Common myeloid progenitor, CD34-positive (primary cell): ENCODE measurements at regions not wholly inside any gene's neighbourhood (a gene's known extent, or its start where the extent isn't known, plus 50 kb on each side); places are given as distances from the start of the nearest gene placed in this dataset.

Experiments used
- CTCF ChIA-PET: fragments of 350-600 bp; sonication (Branson Sonifier 250); formaldehyde crosslinking; loops from one replicate; lab custom pipeline; 2021; ENCODE audit warnings: antibody characterized with exemption; lab: Charles Lee
- POLR2A ChIA-PET: fragments of 350-600 bp; sonication (Branson Sonifier 250); formaldehyde crosslinking; loops from one replicate; lab custom pipeline; 2021; ENCODE audit warnings: antibody characterized with exemption; lab: Charles Lee
- DNase-seq, 3 donors: peaks; one replicate each; pipeline versions ENCODE4 v3.0.0 to v3.0.0-alpha.2; 2013
- H3K27ac ChIP-seq, 2 experiments: 1 replicate in 1 of 2; 2 replicates in 1 of 2; pipeline ENCODE4 v1.7.0; 2013; ENCODE audit warnings: inconsistent platforms in 2 of 2, low read length in 2 of 2, mild to moderate bottlenecking in 2 of 2, low read depth in 1 of 2, moderate library complexity in 1 of 2; ENCODE audit not compliant: severe bottlenecking in 2 of 2, insufficient read depth in 1 of 2, poor library complexity in 1 of 2
- H3K27me3 ChIP-seq, 5 experiments: replicated peaks in 2 of 5; 1 replicate in 3 of 5; 2 replicates in 2 of 5; pipeline versions ENCODE4 v1.6.1 to v1.7.0; 2013; ENCODE audit warnings: low read length in 4 of 5, mild to moderate bottlenecking in 2 of 5, moderate library complexity in 2 of 5, inconsistent platforms in 1 of 5; ENCODE audit not compliant: insufficient read depth in 5 of 5, control insufficient read depth in 4 of 5
- H3K36me3 ChIP-seq, 4 experiments: 1 replicate in 2 of 4; 2 replicates in 2 of 4; pipeline versions ENCODE4 v1.6.1 to v1.7.0; 2013; ENCODE audit warnings: low read length in 3 of 4, control low read depth in 1 of 4, mild to moderate bottlenecking in 1 of 4; ENCODE audit not compliant: control insufficient read depth in 4 of 4, insufficient read depth in 4 of 4
- H3K4me1 ChIP-seq, 4 experiments: 1 replicate in 3 of 4; 2 replicates in 1 of 4; pipeline versions ENCODE4 v1.6.1 to v1.7.1; 2013; ENCODE audit warnings: low read length in 3 of 4, mild to moderate bottlenecking in 3 of 4, control low read depth in 1 of 4, inconsistent platforms in 1 of 4, moderate library complexity in 1 of 4; ENCODE audit not compliant: control insufficient read depth in 4 of 4, insufficient read depth in 4 of 4; ENCODE audit errors: control extremely low read depth in 1 of 4
- H3K4me3 ChIP-seq, 7 experiments: 1 replicate in 4 of 7; 2 replicates in 3 of 7; pipeline versions ENCODE4 v1.5.1 to v1.7.0; 2013; ENCODE audit warnings: mild to moderate bottlenecking in 7 of 7, low read length in 6 of 7, moderate library complexity in 6 of 7, inconsistent platforms in 2 of 7, low read depth in 2 of 7, control low read depth in 1 of 7; ENCODE audit not compliant: insufficient read depth in 4 of 7, control insufficient read depth in 1 of 7; ENCODE audit errors: extremely low read depth in 1 of 7
- H3K9me3 ChIP-seq, 5 experiments: 1 replicate in 4 of 5; 2 replicates in 1 of 5; pipeline versions ENCODE4 v1.6.1 to v1.7.1; 2013; ENCODE audit warnings: low read length in 4 of 5, mild to moderate bottlenecking in 2 of 5, inconsistent platforms in 1 of 5, low read depth in 1 of 5, moderate library complexity in 1 of 5; ENCODE audit not compliant: control insufficient read depth in 4 of 5, insufficient read depth in 2 of 5; ENCODE audit errors: control extremely low read depth in 1 of 5
- WGBS: methylation state at CpG from one replicate; pipeline ENCODE4 v1.1.5; 2013; ENCODE audit not compliant: insufficient coverage; 5-methylcytosine and 5-hydroxymethylcytosine counted together

- Histone ChIP-seq H3K27ac (no peak overlapping the region), H3K36me3 (no peaks in the 10 kb centered on the region), H3K4me1 (no peaks in the 10 kb centered on the region), H3K9me3 (no peaks in the 10 kb centered on the region), H3K4me3 (no peak overlapping the region), H3K27me3 (peaks cover 0 to 2% (median 0%) of the 10 kb centered on the region in 5 experiments)
- WGBS, result 100% methylated on average over 1 of the region's 2 CpGs
- ChIA-PET POLR2A (no interaction called here), CTCF (no interaction called here)
- DNase-seq, result no peak
Measured at GRCh38 chr10:91048380-91048779, 127.5 kb upstream of the ANKRD1 start.

- Histone ChIP-seq H3K4me1 (no peaks in the 10 kb centered on the region), H3K9me3 (no peaks in the 10 kb centered on the region), H3K27ac (no peak overlapping the region), H3K4me3 (no peak overlapping the region), H3K36me3 (no peaks in the 10 kb centered on the region), H3K27me3 (peaks cover 0 to 2% (median 0%) of the 10 kb centered on the region in 5 experiments)
- ChIA-PET CTCF (no interaction called here), POLR2A (no interaction called here)
- 100% methylated on average over 1 of the region's 2 CpGs for WGBS
- DNase-seq, result no peak
Measured at GRCh38 chr10:91049296-91049987, 128.6 kb upstream of the ANKRD1 start.

GRCh38 chr10:91049988-91050360 is 129.1 kb upstream of the ANKRD1 start:
- Histone ChIP-seq H3K27ac (no peak overlapping the region), H3K36me3 (no peaks in the 10 kb centered on the region), H3K4me1 (no peaks in the 10 kb centered on the region), H3K27me3 (peaks cover 0 to 2% (median 0%) of the 10 kb centered on the region in 5 experiments), H3K4me3 (no peak overlapping the region), H3K9me3 (no peaks in the 10 kb centered on the region)
- ChIA-PET POLR2A (no interaction called here), CTCF (no interaction called here)
- no peak for DNase-seq
- 100% methylated on average over 2 of the region's 2 CpGs for WGBS

- DNase-seq, result no peak
- H3K36me3 ChIP-seq, result no peaks in the 10 kb centered on the region
- peaks cover 0 to 2% (median 0%) of the 10 kb centered on the region in 5 experiments for H3K27me3 ChIP-seq
- H3K27ac ChIP-seq, result no peak overlapping the region
- POLR2A ChIA-PET, result no interaction called here
- no peak overlapping the region for H3K4me3 ChIP-seq
- WGBS, result 100% methylated on average over 5 of the region's 6 CpGs
- CTCF ChIA-PET, result interaction anchor here (1.0 kb wide), 1 partner anchor 183 kb away, joined by 3 read pairs; no protein-coding TSS in a partner anchor
- no peaks in the 10 kb centered on the region for H3K9me3 ChIP-seq
- no peaks in the 10 kb centered on the region for H3K4me1 ChIP-seq
Measured at GRCh38 chr10:91050371-91051034, 129.6 kb upstream of the ANKRD1 start.

- ChIA-PET POLR2A (no interaction called here), CTCF (interaction anchor here (1.4 kb wide), 1 partner anchor 197 kb away, joined by 3 read pairs; no protein-coding TSS in a partner anchor)
- no peak for DNase-seq
- Histone ChIP-seq H3K4me1 (no peaks in the 10 kb centered on the region), H3K36me3 (no peaks in the 10 kb centered on the region), H3K27me3 (peaks cover 0 to 2% (median 0%) of the 10 kb centered on the region in 5 experiments), H3K4me3 (no peak overlapping the region), H3K9me3 (no peaks in the 10 kb centered on the region), H3K27ac (no peak overlapping the region)
- WGBS, result 89% methylated on average over 1 of the region's 3 CpGs
Measured at GRCh38 chr10:91051829-91052228, 130.9 kb upstream of the ANKRD1 start.

GRCh38 chr10:91054325-91054724 is 133.4 kb upstream of the ANKRD1 start:
- no peaks in the 10 kb centered on the region for H3K4me1 ChIP-seq
- H3K27me3 ChIP-seq, result no peaks in the 10 kb centered on the region
- CTCF ChIA-PET, result no interaction called here
- POLR2A ChIA-PET, result no interaction called here
- no peak overlapping the region for H3K4me3 ChIP-seq
- WGBS, result no CpG with 5 or more reads among the region's 2 CpGs
- no peak for DNase-seq
- H3K27ac ChIP-seq, result no peak overlapping the region
- H3K36me3 ChIP-seq, result no peaks in the 10 kb centered on the region
- no peaks in the 10 kb centered on the region for H3K9me3 ChIP-seq

GRCh38 chr10:91061187-91061586 is 140.3 kb upstream of the ANKRD1 start:
- no peak for DNase-seq
- no peak overlapping the region for H3K27ac ChIP-seq
- no peaks in the 10 kb centered on the region for H3K36me3 ChIP-seq
- H3K27me3 ChIP-seq, result no peaks in the 10 kb centered on the region
- ChIA-PET CTCF (interaction anchor here (0.9 kb wide), 1 partner anchor 9 kb away, joined by 3 read pairs; no protein-coding TSS in a partner anchor), POLR2A (no interaction called here)
- no peaks in the 10 kb centered on the region for H3K9me3 ChIP-seq
- H3K4me1 ChIP-seq, result no peaks in the 10 kb centered on the region
- H3K4me3 ChIP-seq, result no peak overlapping the region
